K562 (cell line): ENCODE measurements at regions not wholly inside any gene's neighbourhood (a gene's known extent, or its start where the extent isn't known, plus 50 kb on each side); places are given as distances from the start of the nearest gene placed in this dataset.

Experiments
- BRD4 ChIP-seq: fragments of 200-600 bp; sonication (generic); IDR thresholded peaks from 2 replicates; pipeline ENCODE4 v1.6.1; 2017; ENCODE audit warnings: inconsistent platforms
- EHMT2 ChIP-seq: fragments of 450-650 bp; IDR thresholded peaks from 2 replicates; pipeline ENCODE4 v1.6.1; 2018; ENCODE audit warnings: antibody characterized with exemption
- ELK1 ChIP-seq: sonication (generic); formaldehyde crosslinking; IDR thresholded peaks from 2 replicates; pipeline ENCODE4 v1.8.1; 2022; ENCODE audit warnings: missing genetic modification reagents
- HEY1 ChIP-seq: fragments of 250-450 bp; sonication (Bioruptor Pico); IDR thresholded peaks from 2 replicates; pipeline ENCODE4 v1.5.0; 2020; ENCODE audit warnings: mild to moderate bottlenecking, moderate library complexity, borderline replicate concordance
- HMBOX1 ChIP-seq: sonication (generic); IDR thresholded peaks from 2 replicates; pipeline ENCODE4 v1.6.1; 2016
- HOXB6 ChIP-seq: fragments of 250-450 bp; sonication (Bioruptor Pico); IDR thresholded peaks from 2 replicates; pipeline ENCODE4 v1.5.1; 2022; ENCODE audit warnings: mild to moderate bottlenecking, borderline replicate concordance
- HSF4 ChIP-seq: fragments of 250-450 bp; sonication (Bioruptor Pico); IDR thresholded peaks from 2 replicates; pipeline ENCODE4 v2.1.2; 2022; ENCODE audit warnings: mild to moderate bottlenecking, moderate library complexity, borderline replicate concordance
- MECOM ChIP-seq: fragments of 250-450 bp; sonication (Bioruptor Pico); IDR thresholded peaks from 2 replicates; pipeline ENCODE4 v1.8.0; 2022; ENCODE audit warnings: inconsistent platforms
- MLLT1 ChIP-seq, 2 experiments: fragments of 450-650 bp; IDR thresholded peaks; 2 replicates each; pipeline ENCODE4 v1.6.1; 2016
- MTA2 ChIP-seq: fragments of 450-650 bp; IDR thresholded peaks from 2 replicates; pipeline ENCODE4 v1.6.1; 2016; ENCODE audit warnings: low read depth
- NCOR1 ChIP-seq: fragments of 450-650 bp; IDR thresholded peaks from 2 replicates; pipeline ENCODE4 v1.6.1; 2016; ENCODE audit warnings: mild to moderate bottlenecking, moderate library complexity
- NFXL1 ChIP-seq: fragments of 450-650 bp; formaldehyde crosslinking; IDR thresholded peaks from 2 replicates; pipeline ENCODE4 v1.4.0; 2021; ENCODE audit warnings: mild to moderate bottlenecking
- PHF21A ChIP-seq: fragments of 450-650 bp; IDR thresholded peaks from 2 replicates; pipeline ENCODE4 v1.6.1; 2017; ENCODE audit warnings: low read depth, borderline replicate concordance
- SMAD1 ChIP-seq: fragments of 150-350 bp; IDR thresholded peaks from 2 replicates; pipeline ENCODE4 v1.6.1; 2014; ENCODE audit warnings: low read length, low read depth; ENCODE audit not compliant: partially characterized antibody
- SMAD3 ChIP-seq: fragments of 450-650 bp; formaldehyde crosslinking; conservative IDR thresholded peaks from 2 replicates; pipeline ENCODE4 v1.4.0; 2020; ENCODE audit warnings: mild to moderate bottlenecking
- SMARCB1 ChIP-seq: IDR thresholded peaks from 2 replicates; pipeline ENCODE4 v1.6.1; 2011; ENCODE audit warnings: improper control_type of control experiment, low read depth; ENCODE audit not compliant: insufficient read length
- ZBTB1 ChIP-seq: sonication (generic); formaldehyde crosslinking; IDR thresholded peaks from 2 replicates; pipeline ENCODE4 v1.8.1; 2023; ENCODE audit warnings: missing genetic modification reagents, low read depth, mild to moderate bottlenecking, borderline replicate concordance
- ZBTB26 ChIP-seq: fragments of 450-650 bp; formaldehyde crosslinking; IDR thresholded peaks from 2 replicates; pipeline ENCODE4 v1.4.0; 2022; ENCODE audit warnings: missing genetic modification characterization
- ZNF146 ChIP-seq: IDR thresholded peaks from one replicate; pipeline ENCODE4 v1.6.1; 2018; ENCODE audit warnings: missing compliant biosample characterization; ENCODE audit not compliant: unreplicated experiment
- ZNF165 ChIP-seq: fragments of 250-450 bp; sonication (Bioruptor Pico); IDR thresholded peaks from 2 replicates; pipeline ENCODE4 v1.4.0; 2020; ENCODE audit warnings: borderline replicate concordance
- ZNF277 ChIP-seq: fragments of 250-450 bp; sonication (Bioruptor Pico); IDR thresholded peaks from 2 replicates; pipeline ENCODE4 v1.8.0; 2022; ENCODE audit warnings: inconsistent platforms, mild to moderate bottlenecking, moderate library complexity, borderline replicate concordance
- ZNF444 ChIP-seq: fragments of 250-450 bp; sonication (Bioruptor Pico); IDR thresholded peaks from 2 replicates; pipeline ENCODE4 v1.4.0; 2020; ENCODE audit warnings: mild to moderate bottlenecking, moderate library complexity
- ZNF764 ChIP-seq: fragments of 250-450 bp; sonication (Bioruptor Pico); IDR thresholded peaks from 2 replicates; pipeline ENCODE4 v1.4.0; 2020; ENCODE audit warnings: low read depth, mild to moderate bottlenecking, moderate library complexity
- ZNF778 ChIP-seq: fragments of 450-650 bp; formaldehyde crosslinking; IDR thresholded peaks from 2 replicates; pipeline ENCODE4 v1.4.0; 2020; ENCODE audit warnings: mild to moderate bottlenecking, moderate library complexity

GRCh38 chr6:26216886-26217713 lies 129.9 kb downstream of the HFE start (continued):
- peak; percentile 44; the same call in 1 of the 2 replicates for TF ChIP-seq ZBTB26
- no peak for TF ChIP-seq SMAD1
- TF ChIP-seq SMARCB1 = no peak
- TF ChIP-seq ZNF778 (CRISPR knock-in tag) = no peak
- TF ChIP-seq BRD4 = peak; percentile 91
- TF ChIP-seq ZNF165 (CRISPR knock-in tag) = no peak
- no peak for TF ChIP-seq ZNF277
- peak; percentile 50; the same call in 1 of the 2 replicates for TF ChIP-seq ZBTB1 (CRISPR knock-in tag)
- peak; percentile 69; the same call in 1 of the 2 replicates for TF ChIP-seq PHF21A
- TF ChIP-seq MTA2 = no peak
- TF ChIP-seq ZNF444 (CRISPR knock-in tag) = no peak
- peak; percentile 79 for TF ChIP-seq HOXB6
- peak; percentile 4 for TF ChIP-seq ZNF146
- TF ChIP-seq HSF4 (CRISPR knock-in tag) = no peak
- TF ChIP-seq EHMT2 = no peak
- TF ChIP-seq MECOM = peak; percentile 51; the same call in 1 of the 2 replicates
- peak; percentile 34; the same call in 1 of the 2 replicates for TF ChIP-seq NFXL1 (CRISPR knock-in tag)
- TF ChIP-seq SMAD3 (CRISPR knock-in tag) = no peak; the same call in 1 of the 2 replicates
- TF ChIP-seq ZNF764 (CRISPR knock-in tag) = peak; percentile 26; the same call in 1 of the 2 replicates
- peak; percentile 97 for TF ChIP-seq MLLT1 (IDR thresholded peaks at IDR 0.05)
- TF ChIP-seq ELK1 (CRISPR knock-in tag) = no peak
- peak; percentile 41 for TF ChIP-seq NCOR1
- TF ChIP-seq HEY1 = peak; percentile 84; the same call in 1 of the 2 replicates
- peak; percentile 81 for TF ChIP-seq HMBOX1
